GM12878 (cell line): ENCODE measurements at regions not wholly inside any gene's neighbourhood (a gene's known extent, or its start where the extent isn't known, plus 50 kb on each side); places are given as distances from the start of the nearest gene placed in this dataset.

ENCODE experiments used
- CBX5 ChIP-seq: sonication (generic); IDR thresholded peaks from 2 replicates; pipeline ENCODE4 v1.6.1; 2016; ENCODE audit warnings: low read depth, moderate library complexity, mild to moderate bottlenecking, inconsistent platforms
- E2F4 ChIP-seq: IDR thresholded peaks from 2 replicates; pipeline ENCODE4 v1.6.1; 2012; ENCODE audit warnings: low read depth, low read length, improper control_type of control experiment
- NFYA ChIP-seq: IDR thresholded peaks from 2 replicates; pipeline ENCODE4 v1.6.1; 2011; ENCODE audit warnings: low read depth, mild to moderate bottlenecking, low read length, improper control_type of control experiment, borderline replicate concordance
- NFYB ChIP-seq: IDR thresholded peaks from 2 replicates; pipeline ENCODE4 v1.6.1; 2011; ENCODE audit warnings: low read depth, mild to moderate bottlenecking, low read length, improper control_type of control experiment, moderate library complexity; ENCODE audit not compliant: insufficient read depth
- PBX3 ChIP-seq: IDR thresholded peaks from 2 replicates; pipeline ENCODE4 v1.6.1; 2011; ENCODE audit warnings: mild to moderate bottlenecking, low read depth, low read length, moderate library complexity; ENCODE audit not compliant: insufficient replicate concordance
- RAD21 ChIP-seq: IDR thresholded peaks from 2 replicates; pipeline ENCODE4 v1.6.1; 2011; ENCODE audit warnings: mild to moderate bottlenecking, low read depth, low read length, moderate library complexity; ENCODE audit not compliant: insufficient read depth
- RAD51 ChIP-seq: fragments of 450-650 bp; IDR thresholded peaks from 2 replicates; pipeline ENCODE4 v1.6.1; 2016; ENCODE audit warnings: moderate library complexity, mild to moderate bottlenecking, inconsistent platforms
- SREBF2 ChIP-seq: IDR thresholded peaks from 2 replicates; pipeline ENCODE4 v1.6.1; 2012; ENCODE audit warnings: mild to moderate bottlenecking, low read length
- TF ChIP-seq, protein P1 (sequence below): fragments of 450-650 bp; IDR thresholded peaks from 2 replicates; pipeline ENCODE4 v1.6.1; 2017; ENCODE audit warnings: low read depth, mild to moderate bottlenecking, moderate library complexity
- TF ChIP-seq, protein P2 (sequence below): IDR thresholded peaks from 2 replicates; pipeline ENCODE4 v1.6.1; 2012; ENCODE audit warnings: low read depth, low read length, improper control_type of control experiment
- TF ChIP-seq, protein P3 (sequence below): fragments of 450-650 bp; IDR thresholded peaks from 2 replicates; pipeline ENCODE4 v1.6.1; 2017; ENCODE audit warnings: mild to moderate bottlenecking, moderate library complexity
- TF ChIP-seq, protein P4 (sequence below): fragments of 450-650 bp; IDR thresholded peaks from 2 replicates; pipeline ENCODE4 v1.6.1; 2016; ENCODE audit warnings: mild to moderate bottlenecking
- TF ChIP-seq, protein P5 (sequence below): fragments of 450-650 bp; IDR thresholded peaks from 2 replicates; pipeline ENCODE4 v1.6.1; 2017; ENCODE audit warnings: antibody characterized with exemption, mild to moderate bottlenecking, moderate library complexity

DNA sequence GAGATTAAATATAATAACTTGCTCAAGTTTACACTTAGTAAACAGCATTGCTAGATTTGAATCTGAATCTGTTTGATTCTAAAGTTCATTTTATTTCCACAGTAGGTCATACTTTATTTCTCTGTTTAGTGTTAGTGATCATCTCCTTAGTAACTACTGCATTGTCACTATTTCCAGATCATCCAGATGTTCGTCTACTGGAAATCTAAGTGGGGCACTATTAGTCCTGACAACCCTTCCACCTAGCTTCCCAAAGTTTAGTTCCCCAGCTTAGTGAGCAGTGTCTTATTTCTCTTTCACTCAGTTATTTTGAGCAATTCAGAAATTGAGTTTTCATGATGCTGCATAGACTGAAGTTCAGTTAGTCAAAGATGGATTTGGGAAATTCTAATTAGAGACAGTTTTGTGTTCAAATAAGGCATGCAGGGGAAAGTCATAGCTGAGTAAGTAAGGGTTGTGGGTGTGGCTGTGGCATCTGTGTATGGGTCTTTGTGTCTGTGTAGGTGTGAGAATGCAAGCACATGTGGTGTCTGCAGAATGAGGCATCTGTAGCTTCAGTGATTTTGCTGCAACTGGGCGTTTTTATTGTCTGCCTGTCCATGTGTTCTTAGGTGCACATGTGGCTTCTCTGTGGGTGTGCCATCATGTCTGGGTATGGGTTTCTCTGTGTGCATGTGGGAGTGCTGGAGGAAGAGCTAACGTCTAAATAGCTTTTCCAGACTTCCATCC lies 107.3 kb downstream of the NTMT2 start (continued):
- TF ChIP-seq PBX3 (no peak), E2F4 (no peak), SREBF2 (no peak), CBX5 (no peak), RAD21 (no peak), NFYB (no peak), RAD51 (peak; percentile 65), NFYA (no peak)
- TF ChIP-seq, protein P1, sequence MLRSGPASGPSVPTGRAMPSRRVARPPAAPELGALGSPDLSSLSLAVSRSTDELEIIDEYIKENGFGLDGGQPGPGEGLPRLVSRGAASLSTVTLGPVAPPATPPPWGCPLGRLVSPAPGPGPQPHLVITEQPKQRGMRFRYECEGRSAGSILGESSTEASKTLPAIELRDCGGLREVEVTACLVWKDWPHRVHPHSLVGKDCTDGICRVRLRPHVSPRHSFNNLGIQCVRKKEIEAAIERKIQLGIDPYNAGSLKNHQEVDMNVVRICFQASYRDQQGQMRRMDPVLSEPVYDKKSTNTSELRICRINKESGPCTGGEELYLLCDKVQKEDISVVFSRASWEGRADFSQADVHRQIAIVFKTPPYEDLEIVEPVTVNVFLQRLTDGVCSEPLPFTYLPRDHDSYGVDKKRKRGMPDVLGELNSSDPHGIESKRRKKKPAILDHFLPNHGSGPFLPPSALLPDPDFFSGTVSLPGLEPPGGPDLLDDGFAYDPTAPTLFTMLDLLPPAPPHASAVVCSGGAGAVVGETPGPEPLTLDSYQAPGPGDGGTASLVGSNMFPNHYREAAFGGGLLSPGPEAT, result peak; percentile 26; the same call in 1 of the 2 replicates
- TF ChIP-seq, protein P2, sequence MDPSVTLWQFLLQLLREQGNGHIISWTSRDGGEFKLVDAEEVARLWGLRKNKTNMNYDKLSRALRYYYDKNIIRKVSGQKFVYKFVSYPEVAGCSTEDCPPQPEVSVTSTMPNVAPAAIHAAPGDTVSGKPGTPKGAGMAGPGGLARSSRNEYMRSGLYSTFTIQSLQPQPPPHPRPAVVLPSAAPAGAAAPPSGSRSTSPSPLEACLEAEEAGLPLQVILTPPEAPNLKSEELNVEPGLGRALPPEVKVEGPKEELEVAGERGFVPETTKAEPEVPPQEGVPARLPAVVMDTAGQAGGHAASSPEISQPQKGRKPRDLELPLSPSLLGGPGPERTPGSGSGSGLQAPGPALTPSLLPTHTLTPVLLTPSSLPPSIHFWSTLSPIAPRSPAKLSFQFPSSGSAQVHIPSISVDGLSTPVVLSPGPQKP, result no peak
- TF ChIP-seq, protein P3, sequence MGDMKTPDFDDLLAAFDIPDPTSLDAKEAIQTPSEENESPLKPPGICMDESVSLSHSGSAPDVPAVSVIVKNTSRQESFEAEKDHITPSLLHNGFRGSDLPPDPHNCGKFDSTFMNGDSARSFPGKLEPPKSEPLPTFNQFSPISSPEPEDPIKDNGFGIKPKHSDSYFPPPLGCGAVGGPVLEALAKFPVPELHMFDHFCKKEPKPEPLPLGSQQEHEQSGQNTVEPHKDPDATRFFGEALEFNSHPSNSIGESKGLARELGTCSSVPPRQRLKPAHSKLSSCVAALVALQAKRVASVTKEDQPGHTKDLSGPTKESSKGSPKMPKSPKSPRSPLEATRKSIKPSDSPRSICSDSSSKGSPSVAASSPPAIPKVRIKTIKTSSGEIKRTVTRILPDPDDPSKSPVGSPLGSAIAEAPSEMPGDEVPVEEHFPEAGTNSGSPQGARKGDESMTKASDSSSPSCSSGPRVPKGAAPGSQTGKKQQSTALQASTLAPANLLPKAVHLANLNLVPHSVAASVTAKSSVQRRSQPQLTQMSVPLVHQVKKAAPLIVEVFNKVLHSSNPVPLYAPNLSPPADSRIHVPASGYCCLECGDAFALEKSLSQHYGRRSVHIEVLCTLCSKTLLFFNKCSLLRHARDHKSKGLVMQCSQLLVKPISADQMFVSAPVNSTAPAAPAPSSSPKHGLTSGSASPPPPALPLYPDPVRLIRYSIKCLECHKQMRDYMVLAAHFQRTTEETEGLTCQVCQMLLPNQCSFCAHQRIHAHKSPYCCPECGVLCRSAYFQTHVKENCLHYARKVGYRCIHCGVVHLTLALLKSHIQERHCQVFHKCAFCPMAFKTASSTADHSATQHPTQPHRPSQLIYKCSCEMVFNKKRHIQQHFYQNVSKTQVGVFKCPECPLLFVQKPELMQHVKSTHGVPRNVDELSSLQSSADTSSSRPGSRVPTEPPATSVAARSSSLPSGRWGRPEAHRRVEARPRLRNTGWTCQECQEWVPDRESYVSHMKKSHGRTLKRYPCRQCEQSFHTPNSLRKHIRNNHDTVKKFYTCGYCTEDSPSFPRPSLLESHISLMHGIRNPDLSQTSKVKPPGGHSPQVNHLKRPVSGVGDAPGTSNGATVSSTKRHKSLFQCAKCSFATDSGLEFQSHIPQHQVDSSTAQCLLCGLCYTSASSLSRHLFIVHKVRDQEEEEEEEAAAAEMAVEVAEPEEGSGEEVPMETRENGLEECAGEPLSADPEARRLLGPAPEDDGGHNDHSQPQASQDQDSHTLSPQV, result no peak
- TF ChIP-seq, protein P4, sequence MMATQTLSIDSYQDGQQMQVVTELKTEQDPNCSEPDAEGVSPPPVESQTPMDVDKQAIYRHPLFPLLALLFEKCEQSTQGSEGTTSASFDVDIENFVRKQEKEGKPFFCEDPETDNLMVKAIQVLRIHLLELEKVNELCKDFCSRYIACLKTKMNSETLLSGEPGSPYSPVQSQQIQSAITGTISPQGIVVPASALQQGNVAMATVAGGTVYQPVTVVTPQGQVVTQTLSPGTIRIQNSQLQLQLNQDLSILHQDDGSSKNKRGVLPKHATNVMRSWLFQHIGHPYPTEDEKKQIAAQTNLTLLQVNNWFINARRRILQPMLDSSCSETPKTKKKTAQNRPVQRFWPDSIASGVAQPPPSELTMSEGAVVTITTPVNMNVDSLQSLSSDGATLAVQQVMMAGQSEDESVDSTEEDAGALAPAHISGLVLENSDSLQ, result no peak
- TF ChIP-seq, protein P5, sequence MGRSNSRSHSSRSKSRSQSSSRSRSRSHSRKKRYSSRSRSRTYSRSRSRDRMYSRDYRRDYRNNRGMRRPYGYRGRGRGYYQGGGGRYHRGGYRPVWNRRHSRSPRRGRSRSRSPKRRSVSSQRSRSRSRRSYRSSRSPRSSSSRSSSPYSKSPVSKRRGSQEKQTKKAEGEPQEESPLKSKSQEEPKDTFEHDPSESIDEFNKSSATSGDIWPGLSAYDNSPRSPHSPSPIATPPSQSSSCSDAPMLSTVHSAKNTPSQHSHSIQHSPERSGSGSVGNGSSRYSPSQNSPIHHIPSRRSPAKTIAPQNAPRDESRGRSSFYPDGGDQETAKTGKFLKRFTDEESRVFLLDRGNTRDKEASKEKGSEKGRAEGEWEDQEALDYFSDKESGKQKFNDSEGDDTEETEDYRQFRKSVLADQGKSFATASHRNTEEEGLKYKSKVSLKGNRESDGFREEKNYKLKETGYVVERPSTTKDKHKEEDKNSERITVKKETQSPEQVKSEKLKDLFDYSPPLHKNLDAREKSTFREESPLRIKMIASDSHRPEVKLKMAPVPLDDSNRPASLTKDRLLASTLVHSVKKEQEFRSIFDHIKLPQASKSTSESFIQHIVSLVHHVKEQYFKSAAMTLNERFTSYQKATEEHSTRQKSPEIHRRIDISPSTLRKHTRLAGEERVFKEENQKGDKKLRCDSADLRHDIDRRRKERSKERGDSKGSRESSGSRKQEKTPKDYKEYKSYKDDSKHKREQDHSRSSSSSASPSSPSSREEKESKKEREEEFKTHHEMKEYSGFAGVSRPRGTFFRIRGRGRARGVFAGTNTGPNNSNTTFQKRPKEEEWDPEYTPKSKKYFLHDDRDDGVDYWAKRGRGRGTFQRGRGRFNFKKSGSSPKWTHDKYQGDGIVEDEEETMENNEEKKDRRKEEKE, result no peak
